ENCODE measurements at regions not wholly inside any gene's neighbourhood (a gene's known extent, or its start where the extent isn't known, plus 50 kb on each side); places are given as distances from the start of the nearest gene placed in this dataset.

GRCh38 chr5:75965292-75965691, 117.9 kb upstream of the SV2C start:
- Histone ChIP-seq H3K36me3 (ENCODE audit: control insufficient read depth in 2 of 2, insufficient read depth in 1 of 2, low read length in 2 of 2) (no peaks in the 10 kb centered on the region), H3K27ac (ENCODE audit: extremely low read depth, low read depth, low read length) (no peak overlapping the region), H3K9me3 (ENCODE audit: control insufficient read depth, insufficient read depth, low read depth, low read length) (no peaks in the 10 kb centered on the region), H3K4me3 (ENCODE audit: low read depth, low read length) (no peak overlapping the region), H3K4me1 (ENCODE audit: control insufficient read depth, insufficient read depth, low read length) (no peaks in the 10 kb centered on the region)
- CTCF ChIA-PET, result no interaction called here
- TF ChIP-seq ZNF747 (tag by site-specific recombination; IDR thresholded peaks at IDR 0.05) (no peak), ZNF366 (tag by site-specific recombination; conservative IDR thresholded peaks at IDR 0.05) (no peak), ZNF416 (tag by site-specific recombination; IDR thresholded peaks at IDR 0.05) (no peak), ZNF76 (tag by site-specific recombination; IDR thresholded peaks at IDR 0.05; ENCODE audit: borderline replicate concordance, low read depth) (no peak), SP7 (tag by site-specific recombination; IDR thresholded peaks at IDR 0.05) (no peak), ZNF692 (tag by site-specific recombination; IDR thresholded peaks at IDR 0.05) (no peak), ZNF174 (tag by site-specific recombination; IDR thresholded peaks at IDR 0.05) (no peak), ZNF169 (tag by site-specific recombination; IDR thresholded peaks at IDR 0.05) (no peak), ZFP69B (tag by site-specific recombination; IDR thresholded peaks at IDR 0.05) (no peak)
- POLR2A ChIA-PET, result no interaction called here

GRCh38 chr5:75964008-75964407, 119.2 kb upstream of the SV2C start:
- TF ChIP-seq ZNF132 (tag by site-specific recombination; IDR thresholded peaks at IDR 0.05; ENCODE audit: borderline replicate concordance) (no peak), ZNF670 (tag by site-specific recombination; IDR thresholded peaks at IDR 0.05; ENCODE audit: low read depth) (no peak), ZNF510 (tag by site-specific recombination; IDR thresholded peaks at IDR 0.05; ENCODE audit: insufficient replicate concordance) (no peak), PRDM1 (tag by site-specific recombination; IDR thresholded peaks at IDR 0.05) (no peak), ZBTB44 (tag by site-specific recombination; IDR thresholded peaks at IDR 0.05) (no peak), ZNF843 (tag by site-specific recombination; IDR thresholded peaks at IDR 0.05) (no peak), KLF9 (tag by site-specific recombination; IDR thresholded peaks at IDR 0.05; ENCODE audit: low read depth) (no peak), ZNF660 (tag by site-specific recombination; IDR thresholded peaks at IDR 0.05) (no peak), ATF2 (tag by site-specific recombination; IDR thresholded peaks at IDR 0.05; ENCODE audit: low read depth) (no peak), ZNF596 (tag by site-specific recombination; IDR thresholded peaks at IDR 0.05) (no peak), ZBTB21 (tag by site-specific recombination; IDR thresholded peaks at IDR 0.05) (no peak)
- ChIA-PET CTCF (no interaction called here), POLR2A (no interaction called here)
- Histone ChIP-seq H3K27ac (ENCODE audit: extremely low read depth, low read depth, low read length) (no peak overlapping the region), H3K4me1 (ENCODE audit: control insufficient read depth, insufficient read depth, low read length) (no peaks in the 10 kb centered on the region), H3K4me3 (ENCODE audit: low read depth, low read length) (no peak overlapping the region), H3K9me3 (ENCODE audit: control insufficient read depth, insufficient read depth, low read depth, low read length) (no peaks in the 10 kb centered on the region), H3K36me3 (ENCODE audit: control insufficient read depth in 2 of 2, insufficient read depth in 1 of 2, low read length in 2 of 2) (no peaks in the 10 kb centered on the region)

- H3K4me1 ChIP-seq (ENCODE audit: control insufficient read depth, insufficient read depth, low read length), result no peaks in the 10 kb centered on the region
- TF ChIP-seq ZNF747 (tag by site-specific recombination; IDR thresholded peaks at IDR 0.05) (no peak), REPIN1 (tag by site-specific recombination; IDR thresholded peaks at IDR 0.05; ENCODE audit: low read depth) (no peak), ZNF449 (tag by site-specific recombination; IDR thresholded peaks at IDR 0.05) (no peak), ZNF146 (tag by site-specific recombination; IDR thresholded peaks at IDR 0.05) (no peak), ZNF544 (tag by site-specific recombination; IDR thresholded peaks at IDR 0.05) (no peak), ZNF175 (tag by site-specific recombination; IDR thresholded peaks at IDR 0.05) (no peak), ZNF558 (tag by site-specific recombination; IDR thresholded peaks at IDR 0.05) (no peak), ZNF654 (tag by site-specific recombination; IDR thresholded peaks at IDR 0.05; ENCODE audit: low read depth) (no peak)
- H3K27ac ChIP-seq (ENCODE audit: extremely low read depth, low read depth, low read length), result no peak overlapping the region
- no peaks in the 10 kb centered on the region for H3K36me3 ChIP-seq (ENCODE audit: control insufficient read depth in 2 of 2, insufficient read depth in 1 of 2, low read length in 2 of 2)
- ChIA-PET CTCF (no interaction called here), POLR2A (no interaction called here)
- H3K9me3 ChIP-seq (ENCODE audit: control insufficient read depth, insufficient read depth, low read depth, low read length), result no peaks in the 10 kb centered on the region
- H3K4me3 ChIP-seq (ENCODE audit: low read depth, low read length), result no peak overlapping the region
Measured at GRCh38 chr5:75963554-75963953, 119.6 kb upstream of the SV2C start.
